IMR-90 (cell line): ENCODE measurements at regions not wholly inside any gene's neighbourhood (a gene's known extent, or its start where the extent isn't known, plus 50 kb on each side); places are given as distances from the start of the nearest gene placed in this dataset.

Experiments used
- ATAC-seq: fragments of 200-7000 bp; cut with Tn5 transposase; 2 replicates; pipeline ENCODE4 v1.9.1; 2020; ENCODE audit warnings: low read depth, mild to moderate bottlenecking, moderate library complexity
- BruUV-seq: library from RNA; stranded (reverse); fragments of 400-500 nt; replicated peaks from 2 replicates; lab custom pipeline; 2021; lab: Mats Ljungman, UMichigan
- CTCF ChIA-PET: fragments of 300-600 bp; formaldehyde crosslinking; extraction: SDS; loops from one replicate; lab custom pipeline; 2021; ENCODE audit warnings: antibody characterized with exemption; lab: Yijun Ruan, JAX
- POLR2A ChIA-PET: fragments of 300-600 bp; sonication (Branson Sonifier 250); formaldehyde crosslinking; loops from one replicate; lab custom pipeline; 2022; ENCODE audit warnings: antibody characterized with exemption; ENCODE audit not compliant: unreplicated experiment; lab: Charles Lee
- DNase-seq: peaks from one replicate; pipeline ENCODE4 v3.0.0; 2013
- H2AFZ ChIP-seq: replicated peaks from 2 replicates; pipeline ENCODE3; 2013; ENCODE audit warnings: low read length, mild to moderate bottlenecking; ENCODE audit not compliant: poor library complexity
- H2AK5ac ChIP-seq: 2 replicates; pipeline ENCODE4 v1.6.1; 2013; ENCODE audit warnings: low read depth, low read length, inconsistent platforms
- H2AK9ac ChIP-seq: replicated peaks from 2 replicates; pipeline ENCODE3; 2013; ENCODE audit warnings: mild to moderate bottlenecking, low read depth, low read length, moderate library complexity; ENCODE audit not compliant: poor library complexity
- H2BK120ac ChIP-seq: 2 replicates; pipeline ENCODE4 v1.6.1; 2013; ENCODE audit warnings: low read depth, low read length, inconsistent platforms
- H2BK15ac ChIP-seq: 3 replicates; pipeline ENCODE4 v1.6.1; 2013; ENCODE audit warnings: low read depth, low read length, inconsistent platforms
- H2BK20ac ChIP-seq: 2 replicates; pipeline ENCODE4 v1.6.1; 2013; ENCODE audit warnings: low read depth, mild to moderate bottlenecking, inconsistent platforms, low read length, moderate library complexity
- H2BK5ac ChIP-seq: 2 replicates; pipeline ENCODE4 v1.6.1; 2013; ENCODE audit warnings: mild to moderate bottlenecking, low read depth, low read length, inconsistent platforms; ENCODE audit not compliant: poor library complexity, severe bottlenecking
- H3K14ac ChIP-seq: replicated peaks from 2 replicates; pipeline ENCODE4 v1.6.1; 2013; ENCODE audit warnings: low read depth, low read length, inconsistent platforms
- H3K18ac ChIP-seq: 2 replicates; pipeline ENCODE4 v1.6.1; 2013; ENCODE audit warnings: low read depth, low read length, control low read depth
- H3K23ac ChIP-seq: 2 replicates; pipeline ENCODE4 v1.6.1; 2013; ENCODE audit warnings: low read depth, low read length, inconsistent platforms
- H3K27ac ChIP-seq: 2 replicates; pipeline ENCODE4 v1.5.1; 2013; ENCODE audit warnings: mild to moderate bottlenecking, control low read depth, low read length; ENCODE audit not compliant: insufficient read depth
- H3K27me3 ChIP-seq: 2 replicates; pipeline ENCODE4 v1.6.1; 2013; ENCODE audit warnings: low read length; ENCODE audit not compliant: control insufficient read depth, insufficient read depth
- H3K36me3 ChIP-seq: 2 replicates; pipeline ENCODE4 v1.6.1; 2013; ENCODE audit warnings: low read length, mixed read lengths; ENCODE audit not compliant: control insufficient read depth, insufficient read depth
- H3K4ac ChIP-seq: 2 replicates; pipeline ENCODE4 v1.6.1; 2013; ENCODE audit warnings: low read depth, low read length, inconsistent platforms
- H3K4me1 ChIP-seq: 2 replicates; pipeline ENCODE4 v1.6.1; 2013; ENCODE audit warnings: low read length, mixed read lengths; ENCODE audit not compliant: control insufficient read depth, insufficient read depth
- H3K4me2 ChIP-seq: 2 replicates; pipeline ENCODE4 v1.6.1; 2013; ENCODE audit warnings: low read depth, mild to moderate bottlenecking, control low read depth, low read length, moderate library complexity
- H3K4me3 ChIP-seq: 2 replicates; pipeline ENCODE4 v1.5.1; 2013; ENCODE audit warnings: low read depth, mild to moderate bottlenecking, control low read depth, low read length, moderate library complexity; ENCODE audit not compliant: insufficient read depth
- H3K56ac ChIP-seq: 2 replicates; pipeline ENCODE4 v1.6.1; 2013; ENCODE audit warnings: low read length, inconsistent platforms; ENCODE audit not compliant: insufficient read depth; ENCODE audit errors: extremely low read depth
- H3K79me1 ChIP-seq, 2 experiments: 2 replicates each; pipeline ENCODE4 v1.6.1; 2013; ENCODE audit warnings: low read length in 2 of 2, inconsistent platforms in 1 of 2, low read depth in 1 of 2
- H3K9ac ChIP-seq: 2 replicates; pipeline ENCODE4 v1.6.1; 2013; ENCODE audit warnings: low read depth, low read length, control low read depth
- H3K9me1 ChIP-seq: 2 replicates; pipeline ENCODE4 v1.6.1; 2013; ENCODE audit warnings: low read length, inconsistent platforms; ENCODE audit not compliant: insufficient read depth
- H3K9me3 ChIP-seq: 2 replicates; pipeline ENCODE4 v1.6.1; 2013; ENCODE audit warnings: low read length; ENCODE audit not compliant: control insufficient read depth, insufficient read depth
- H4K20me1 ChIP-seq: 2 replicates; pipeline ENCODE4 v1.6.1; 2013; ENCODE audit warnings: low read length, inconsistent platforms; ENCODE audit not compliant: insufficient read depth
- H4K5ac ChIP-seq: 2 replicates; pipeline ENCODE4 v1.6.1; 2013; ENCODE audit warnings: mild to moderate bottlenecking, low read depth, low read length, control low read depth
- H4K8ac ChIP-seq, 2 experiments: 2 replicates each; pipeline ENCODE4 v1.6.1; 2013; ENCODE audit warnings: low read depth in 2 of 2, low read length in 2 of 2, control low read depth in 1 of 2, inconsistent platforms in 1 of 2
- H4K91ac ChIP-seq: 2 replicates; pipeline ENCODE4 v1.6.1; 2013; ENCODE audit warnings: low read depth, low read length, inconsistent platforms; ENCODE audit not compliant: insufficient read depth
- RAD21 ChIP-seq: IDR thresholded peaks from 2 replicates; pipeline ENCODE4 v1.6.1; 2012; ENCODE audit warnings: low read length, improper control_type of control experiment
- WGBS, 2 experiments: methylation state at CpG; one replicate each; pipeline versions ENCODE4 v1.1.5 to v1.1.7; 2013; ENCODE audit warnings: missing lambda C conversion rate in 2 of 2; ENCODE audit not compliant: insufficient read length in 1 of 2; ENCODE audit errors: extremely low coverage in 2 of 2; 5-methylcytosine and 5-hydroxymethylcytosine counted together
- dilution Hi-C: fragments of 300-500 bp; cut with HindIII; formaldehyde crosslinking; loops from one replicate; pipeline ENCODE4 v1.14.3; 2018; ENCODE audit warnings: low sequenced_read_pairs; ENCODE audit not compliant: unreplicated experiment
- in situ Hi-C: fragments of 300-500 bp; cut with MboI; formaldehyde crosslinking; loops from 3 replicates; pipeline ENCODE4 v1.14.3; 2019; ENCODE audit warnings: low sequenced_read_pairs, inconsistent platforms, mixed read lengths
- intact Hi-C: fragments of 100-400 bp; cut with micrococcal nuclease; formaldehyde crosslinking; loops from 2 replicates; pipeline ENCODE4 v1.10.0; 2022

GRCh38 chr5:84602371-84602771 is 217.7 kb upstream of the EDIL3 start:
- Histone ChIP-seq H3K79me1 (no peaks in the 10 kb centered on the region), H3K27ac (no peak overlapping the region), H2AFZ (no peak overlapping the region), H2BK5ac (no peak overlapping the region), H2BK20ac (no peak overlapping the region), H3K23ac (no peak overlapping the region), H2BK120ac (no peak overlapping the region), H2AK9ac (no peak overlapping the region), H3K9me3 (no peaks in the 10 kb centered on the region), H3K4me2 (no peak overlapping the region), H4K20me1 (no peaks in the 10 kb centered on the region; the same call in 1 of the 2 replicates), H3K9ac (no peak overlapping the region), H3K14ac (no peak overlapping the region), H3K4ac (no peak overlapping the region), H2BK15ac (no peak overlapping the region), H3K18ac (no peak overlapping the region), H3K9me1 (no peaks in the 10 kb centered on the region), H4K5ac (no peak overlapping the region), H3K36me3 (no peaks in the 10 kb centered on the region), H3K56ac (no peak overlapping the region), H3K27me3 (no peaks in the 10 kb centered on the region), H4K91ac (no peak overlapping the region), H2AK5ac (no peak overlapping the region), H3K4me1 (no peaks in the 10 kb centered on the region), H4K8ac (no peak overlapping the region), H3K4me3 (no peak overlapping the region)
- TF ChIP-seq RAD21, result no peak
- POLR2A ChIA-PET, result no interaction called here
- WGBS, 2 experiments, result no CpG with 5 or more reads among the region's 1 CpG
- no peak for ATAC-seq
- dilution Hi-C loops, result no loop called here
- no TSS peak for BruUV-seq
- intact Hi-C loops, result loop anchor here (5.0 kb wide), 1 partner anchor 220 kb away; the partner anchor contains the start of gene EDIL3
- no peak for DNase-seq
- CTCF ChIA-PET, result no interaction called here
- in situ Hi-C loops, result no loop called here
